Karpas-422 (cell line): ENCODE measurements at regions not wholly inside any gene's neighbourhood (a gene's known extent, or its start where the extent isn't known, plus 50 kb on each side); places are given as distances from the start of the nearest gene placed in this dataset.

Source experiments
- DNase-seq: peaks from one replicate; pipeline ENCODE4 v3.0.0-alpha.2; 2015
- H2AFZ ChIP-seq: fragments of 200-600 bp; sonication (generic); 2 replicates; pipeline ENCODE4 v1.6.1; 2014; ENCODE audit warnings: antibody characterized with exemption, low read length, mixed read lengths
- H3K27ac ChIP-seq: fragments of 200-600 bp; sonication (generic); 2 replicates; pipeline ENCODE4 v1.5.1; 2014; ENCODE audit warnings: mild to moderate bottlenecking, low read length, moderate library complexity
- H3K27me3 ChIP-seq: fragments of 200-600 bp; sonication (generic); 2 replicates; pipeline ENCODE4 v1.6.1; 2014; ENCODE audit warnings: low read length, mixed read lengths
- H3K36me3 ChIP-seq: fragments of 200-600 bp; sonication (generic); 2 replicates; pipeline ENCODE4 v1.6.1; 2014; ENCODE audit warnings: low read length, mixed read lengths; ENCODE audit not compliant: insufficient read depth
- H3K4me1 ChIP-seq: fragments of 200-600 bp; sonication (generic); 2 replicates; pipeline ENCODE4 v1.6.1; 2014; ENCODE audit warnings: mild to moderate bottlenecking, low read length, mixed read lengths
- H3K4me2 ChIP-seq: fragments of 200-600 bp; sonication (generic); 2 replicates; pipeline ENCODE4 v1.6.1; 2014; ENCODE audit warnings: low read length, low read depth, mild to moderate bottlenecking; ENCODE audit not compliant: poor library complexity, severe bottlenecking
- H3K4me3 ChIP-seq: fragments of 200-600 bp; sonication (generic); 2 replicates; pipeline ENCODE4 v1.5.1; 2014; ENCODE audit warnings: mild to moderate bottlenecking, antibody characterized with exemption, low read length, mixed read lengths
- H3K79me2 ChIP-seq: fragments of 200-600 bp; sonication (generic); 2 replicates; pipeline ENCODE4 v1.6.1; 2014; ENCODE audit warnings: mild to moderate bottlenecking, low read length, mixed read lengths
- H3K9ac ChIP-seq: fragments of 200-600 bp; sonication (generic); 2 replicates; pipeline ENCODE4 v1.6.0; 2014; ENCODE audit warnings: low read length
- H3K9me2 ChIP-seq: fragments of 200-600 bp; sonication (generic), shearing (Covaris generic); replicated peaks from 2 replicates; pipeline ENCODE4 v1.6.0; 2014; ENCODE audit warnings: mild to moderate bottlenecking, low read length, moderate library complexity; ENCODE audit not compliant: insufficient read depth
- H3K9me3 ChIP-seq: fragments of 300-700, 200-600 bp; sonication (generic); 2 replicates; pipeline ENCODE4 v1.6.1; 2014; ENCODE audit warnings: low read length, mixed read lengths
- H4K20me1 ChIP-seq: fragments of 200-600 bp; sonication (generic); 2 replicates; pipeline ENCODE4 v1.6.1; 2014; ENCODE audit warnings: mild to moderate bottlenecking, antibody characterized with exemption, low read length, low read depth; ENCODE audit not compliant: insufficient read depth

- DNase-seq: no peak
- H2AFZ ChIP-seq: no peak overlapping the region
Measured at GRCh38 chr9:3751125-3751758, 225.4 kb upstream of the RFX3 start.

GRCh38 chr9:3750321-3750720 lies 224.5 kb upstream of the RFX3 start:
- no peak overlapping the region for H3K4me2 ChIP-seq
- no peaks in the 10 kb centered on the region for H4K20me1 ChIP-seq
- no peaks in the 10 kb centered on the region for H3K4me1 ChIP-seq
- no peaks in the 10 kb centered on the region for H3K79me2 ChIP-seq
- H3K9me3 ChIP-seq: no peaks in the 10 kb centered on the region
- H3K4me3 ChIP-seq: no peak overlapping the region
- H3K9me2 ChIP-seq: no peaks in the 10 kb centered on the region
- no peak overlapping the region for H3K27ac ChIP-seq
- H3K27me3 ChIP-seq: no peaks in the 10 kb centered on the region
- H3K36me3 ChIP-seq: no peaks in the 10 kb centered on the region
- no peak for DNase-seq
- H2AFZ ChIP-seq: no peak overlapping the region
- H3K9ac ChIP-seq: no peak overlapping the region

More at GRCh38 chr9:3751125-3751758, 225.4 kb upstream of the RFX3 start:
- H3K4me2 ChIP-seq: no peak overlapping the region
- no peaks in the 10 kb centered on the region for H4K20me1 ChIP-seq
- peaks cover 7% of the 10 kb centered on the region for H3K4me1 ChIP-seq
- no peaks in the 10 kb centered on the region for H3K9me3 ChIP-seq
- H3K9ac ChIP-seq: no peak overlapping the region
- no peaks in the 10 kb centered on the region for H3K27me3 ChIP-seq
- no peaks in the 10 kb centered on the region for H3K9me2 ChIP-seq
- H3K27ac ChIP-seq: no peak overlapping the region
- H3K4me3 ChIP-seq: no peak overlapping the region
- no peaks in the 10 kb centered on the region for H3K79me2 ChIP-seq
- H3K36me3 ChIP-seq: no peaks in the 10 kb centered on the region

- Histone ChIP-seq H3K9me3 (no peaks in the 10 kb centered on the region), H3K4me2 (no peak overlapping the region), H3K27me3 (no peaks in the 10 kb centered on the region), H4K20me1 (no peaks in the 10 kb centered on the region), H3K27ac (no peak overlapping the region), H3K4me3 (no peak overlapping the region), H3K79me2 (no peaks in the 10 kb centered on the region), H3K9me2 (no peaks in the 10 kb centered on the region), H2AFZ (no peak overlapping the region), H3K9ac (no peak overlapping the region), H3K36me3 (no peaks in the 10 kb centered on the region), H3K4me1 (no peaks in the 10 kb centered on the region)
- DNase-seq: no peak
Measured at GRCh38 chr9:3746296-3747275, 220.8 kb upstream of the RFX3 start.

- Histone ChIP-seq H3K27me3 (no peaks in the 10 kb centered on the region), H3K9me2 (no peaks in the 10 kb centered on the region), H3K4me1 (no peaks in the 10 kb centered on the region), H4K20me1 (no peaks in the 10 kb centered on the region), H3K4me2 (no peak overlapping the region), H3K27ac (no peak overlapping the region), H3K4me3 (no peak overlapping the region), H3K79me2 (no peaks in the 10 kb centered on the region), H3K36me3 (no peaks in the 10 kb centered on the region), H3K9me3 (no peaks in the 10 kb centered on the region), H3K9ac (no peak overlapping the region), H2AFZ (no peak overlapping the region)
- no peak for DNase-seq
Measured at GRCh38 chr9:3743901-3744413, 218.2 kb upstream of the RFX3 start.

- Histone ChIP-seq H3K36me3 (no peaks in the 10 kb centered on the region), H3K9me2 (no peaks in the 10 kb centered on the region), H4K20me1 (no peaks in the 10 kb centered on the region), H3K4me1 (no peaks in the 10 kb centered on the region), H3K79me2 (no peaks in the 10 kb centered on the region), H3K4me2 (no peak overlapping the region), H2AFZ (no peak overlapping the region), H3K4me3 (no peak overlapping the region), H3K27ac (no peak overlapping the region), H3K9ac (no peak overlapping the region), H3K27me3 (no peaks in the 10 kb centered on the region), H3K9me3 (no peaks in the 10 kb centered on the region)
- no peak for DNase-seq
Measured at GRCh38 chr9:3742586-3742985, 216.8 kb upstream of the RFX3 start.

GRCh38 chr9:3741729-3742128 lies 215.9 kb upstream of the RFX3 start:
- Histone ChIP-seq H3K27ac (no peak overlapping the region), H3K36me3 (no peaks in the 10 kb centered on the region), H3K79me2 (no peaks in the 10 kb centered on the region), H3K27me3 (no peaks in the 10 kb centered on the region), H3K4me3 (no peak overlapping the region), H3K9ac (no peak overlapping the region), H4K20me1 (no peaks in the 10 kb centered on the region), H3K9me3 (no peaks in the 10 kb centered on the region), H3K4me2 (no peak overlapping the region), H3K9me2 (no peaks in the 10 kb centered on the region), H3K4me1 (no peaks in the 10 kb centered on the region), H2AFZ (no peak overlapping the region)
- no peak for DNase-seq

- Histone ChIP-seq H2AFZ (no peak overlapping the region), H4K20me1 (no peaks in the 10 kb centered on the region), H3K4me3 (no peak overlapping the region), H3K9me2 (no peaks in the 10 kb centered on the region), H3K79me2 (no peaks in the 10 kb centered on the region), H3K9me3 (no peaks in the 10 kb centered on the region), H3K9ac (no peak overlapping the region), H3K4me2 (no peak overlapping the region), H3K27ac (no peak overlapping the region), H3K4me1 (no peaks in the 10 kb centered on the region), H3K36me3 (no peaks in the 10 kb centered on the region), H3K27me3 (no peaks in the 10 kb centered on the region)
- DNase-seq: no peak
Measured at GRCh38 chr9:3740690-3741419, 215.1 kb upstream of the RFX3 start.

GRCh38 chr9:3736161-3736560 lies 210.4 kb upstream of the RFX3 start:
- H3K36me3 ChIP-seq: no peaks in the 10 kb centered on the region
- no peak overlapping the region for H3K4me2 ChIP-seq
- H3K9me2 ChIP-seq: no peaks in the 10 kb centered on the region
- no peaks in the 10 kb centered on the region for H3K9me3 ChIP-seq
- DNase-seq: no peak
- no peaks in the 10 kb centered on the region for H3K27me3 ChIP-seq
- H2AFZ ChIP-seq: no peak overlapping the region
- H3K4me3 ChIP-seq: no peak overlapping the region
- no peaks in the 10 kb centered on the region for H3K79me2 ChIP-seq
- no peak overlapping the region for H3K9ac ChIP-seq
- H4K20me1 ChIP-seq: no peaks in the 10 kb centered on the region
- H3K27ac ChIP-seq: no peak overlapping the region
- peaks cover 6% of the 10 kb centered on the region for H3K4me1 ChIP-seq
